GM15510 (cell line): ENCODE measurements at regions not wholly inside any gene's neighbourhood (a gene's known extent, or its start where the extent isn't known, plus 50 kb on each side); places are given as distances from the start of the nearest gene placed in this dataset.

Experiments
- POLR2A ChIP-seq: IDR thresholded peaks from 3 replicates; pipeline ENCODE4 v1.6.1; 2011; ENCODE audit warnings: borderline replicate concordance; ENCODE audit not compliant: insufficient read length; ENCODE audit errors: extremely low read depth

- no peak for TF ChIP-seq POLR2A
Measured at GRCh38 chr6:137800762-137801161, 66.3 kb upstream of the TNFAIP3 start.

GRCh38 chr6:137801352-137802114 is 65.5 kb upstream of the TNFAIP3 start:
- TF ChIP-seq POLR2A, result no peak

- TF ChIP-seq POLR2A, result no peak
Measured at GRCh38 chr6:137802408-137803182, 64.5 kb upstream of the TNFAIP3 start.

GRCh38 chr6:137804637-137805036 is 62.4 kb upstream of the TNFAIP3 start:
- TF ChIP-seq POLR2A, result no peak

GRCh38 chr6:137805622-137806021 is 61.4 kb upstream of the TNFAIP3 start:
- TF ChIP-seq POLR2A, result no peak

GRCh38 chr6:137806914-137807682 is 60.0 kb upstream of the TNFAIP3 start:
- TF ChIP-seq POLR2A, result no peak

- no peak for TF ChIP-seq POLR2A
Measured at GRCh38 chr6:137808191-137808590, 58.9 kb upstream of the TNFAIP3 start.

GRCh38 chr6:137808836-137809315 is 58.2 kb upstream of the TNFAIP3 start:
- no peak for TF ChIP-seq POLR2A

- no peak for TF ChIP-seq POLR2A
Measured at GRCh38 chr6:137810554-137811120, 56.4 kb upstream of the TNFAIP3 start.

- peak; percentile 72 for TF ChIP-seq POLR2A
Measured at GRCh38 chr6:137811121-137811915, 55.7 kb upstream of the TNFAIP3 start.

- TF ChIP-seq POLR2A, result no peak
Measured at GRCh38 chr6:137811916-137812553, 55.0 kb upstream of the TNFAIP3 start.

GRCh38 chr6:137813308-137813970 is 53.6 kb upstream of the TNFAIP3 start:
- no peak for TF ChIP-seq POLR2A

- TF ChIP-seq POLR2A, result no peak
Measured at GRCh38 chr6:137815692-137816091, 51.4 kb upstream of the TNFAIP3 start.
